PC-3 (cell line): ENCODE measurements at regions not wholly inside any gene's neighbourhood (a gene's known extent, or its start where the extent isn't known, plus 50 kb on each side); places are given as distances from the start of the nearest gene placed in this dataset.

Experiments
- ATAC-seq: fragments of 200-7000 bp; cut with Tn5 transposase; 2 replicates; pipeline ENCODE4 v1.9.1; 2020; ENCODE audit warnings: mild to moderate bottlenecking, moderate library complexity
- BruUV-seq: library from RNA; stranded (reverse); fragments of 400-500 nt; replicated peaks from 2 replicates; lab custom pipeline; 2021; lab: Mats Ljungman, UMichigan
- CTCF ChIA-PET: fragments of 300-600 bp; sonication (Branson Sonifier 250); formaldehyde crosslinking; loops from one replicate; lab custom pipeline; 2022; ENCODE audit warnings: antibody characterized with exemption; lab: Charles Lee
- POLR2A ChIA-PET: fragments of 300-600 bp; sonication (Branson Sonifier 250); formaldehyde crosslinking; loops from one replicate; lab custom pipeline; 2022; ENCODE audit warnings: antibody characterized with exemption; ENCODE audit not compliant: unreplicated experiment; lab: Charles Lee
- DNase-seq: peaks from one replicate; pipeline ENCODE4 v3.0.0-alpha.2; 2015
- H2AFZ ChIP-seq: fragments of 300-600 bp; sonication (generic); 2 replicates; pipeline ENCODE4 v1.6.0; 2016; ENCODE audit warnings: antibody characterized with exemption, low read length
- H3F3A ChIP-seq: fragments of 300-600 bp; sonication (generic); one replicate; pipeline ENCODE4 v1.6.0; 2017; ENCODE audit warnings: antibody characterized with exemption, low read length, control low read depth, mild to moderate bottlenecking; ENCODE audit not compliant: unreplicated experiment
- H3K27ac ChIP-seq: fragments of 300-600 bp; sonication (generic); 2 replicates; pipeline ENCODE4 v1.5.1; 2016; ENCODE audit warnings: mild to moderate bottlenecking, low read length
- H3K27me3 ChIP-seq: fragments of 300-600 bp; sonication (generic); 2 replicates; pipeline ENCODE4 v1.6.1; 2016; ENCODE audit warnings: low read length, mixed read lengths
- H3K36me3 ChIP-seq: fragments of 300-600 bp; sonication (generic); 2 replicates; pipeline ENCODE4 v1.6.1; 2016; ENCODE audit warnings: low read depth, mixed run types, low read length, mixed read lengths
- H3K4me1 ChIP-seq: fragments of 300-600 bp; sonication (generic); 2 replicates; pipeline ENCODE4 v1.5.1; 2016; ENCODE audit warnings: low read length; ENCODE audit not compliant: insufficient read depth
- H3K4me2 ChIP-seq: fragments of 300-600 bp; sonication (generic); 2 replicates; pipeline ENCODE4 v1.6.0; 2016; ENCODE audit warnings: low read length
- H3K4me3 ChIP-seq: fragments of 300-600 bp; sonication (generic); 2 replicates; pipeline ENCODE4 v1.5.1; 2016; ENCODE audit warnings: mild to moderate bottlenecking, low read length, mixed read lengths
- H3K79me2 ChIP-seq: fragments of 300-600 bp; sonication (generic); 2 replicates; pipeline ENCODE4 v1.6.1; 2017; ENCODE audit warnings: low read length, mixed read lengths
- H3K9ac ChIP-seq: fragments of 300-600 bp; sonication (generic); 2 replicates; pipeline ENCODE4 v1.6.0; 2016; ENCODE audit warnings: mild to moderate bottlenecking, low read length
- H3K9me2 ChIP-seq: fragments of 300-600 bp; sonication (generic); replicated peaks from 2 replicates; pipeline ENCODE4 v1.6.1; 2016; ENCODE audit warnings: mixed run types, low read length, mixed read lengths
- H3K9me3 ChIP-seq: fragments of 300-600 bp; sonication (generic); 2 replicates; pipeline ENCODE4 v1.6.1; 2016; ENCODE audit warnings: low read length, mixed read lengths
- H4K20me1 ChIP-seq: fragments of 300-600 bp; sonication (generic); 2 replicates; pipeline ENCODE4 v1.6.1; 2016; ENCODE audit warnings: low read length, mixed read lengths
- EZH2 ChIP-seq: fragments of 300-600 bp; sonication (generic); IDR thresholded peaks from one replicate; pipeline ENCODE4 v1.6.1; 2017; ENCODE audit warnings: antibody characterized with exemption, mild to moderate bottlenecking, low read length; ENCODE audit not compliant: unreplicated experiment
- EZH2phosphoT487 ChIP-seq: fragments of 300-600 bp; sonication (generic); IDR thresholded peaks from 2 replicates; pipeline ENCODE4 v1.6.1; 2018; ENCODE audit warnings: mild to moderate bottlenecking, antibody characterized with exemption, low read length, borderline replicate concordance
- intact Hi-C: fragments of 100-400 bp; cut with micrococcal nuclease; formaldehyde crosslinking; loops from 2 replicates; pipeline ENCODE4 v1.9.0; 2023
- TF ChIP-seq, protein P1 (sequence below): fragments of 300-600 bp; sonication (generic); conservative IDR thresholded peaks from 2 replicates; pipeline ENCODE4 v1.5.1; 2017; ENCODE audit warnings: antibody characterized with exemption, low read depth, mild to moderate bottlenecking, low read length

- H3K9me2 ChIP-seq, result no peaks in the 10 kb centered on the region
- CTCF ChIA-PET, result interaction anchor here (0.7 kb wide), 1 partner anchor 1361 kb away, joined by 15 read pairs; no protein-coding TSS in a partner anchor
- no peak overlapping the region for H3K4me3 ChIP-seq
- no peaks in the 10 kb centered on the region for H3K4me1 ChIP-seq
- H3K4me2 ChIP-seq, result no peak overlapping the region
- H2AFZ ChIP-seq, result no peak overlapping the region
- H3F3A ChIP-seq, result no peaks in the 10 kb centered on the region
- intact Hi-C loops, result no loop called here
- H3K27me3 ChIP-seq, result no peaks in the 10 kb centered on the region
- TF ChIP-seq, protein P1, sequence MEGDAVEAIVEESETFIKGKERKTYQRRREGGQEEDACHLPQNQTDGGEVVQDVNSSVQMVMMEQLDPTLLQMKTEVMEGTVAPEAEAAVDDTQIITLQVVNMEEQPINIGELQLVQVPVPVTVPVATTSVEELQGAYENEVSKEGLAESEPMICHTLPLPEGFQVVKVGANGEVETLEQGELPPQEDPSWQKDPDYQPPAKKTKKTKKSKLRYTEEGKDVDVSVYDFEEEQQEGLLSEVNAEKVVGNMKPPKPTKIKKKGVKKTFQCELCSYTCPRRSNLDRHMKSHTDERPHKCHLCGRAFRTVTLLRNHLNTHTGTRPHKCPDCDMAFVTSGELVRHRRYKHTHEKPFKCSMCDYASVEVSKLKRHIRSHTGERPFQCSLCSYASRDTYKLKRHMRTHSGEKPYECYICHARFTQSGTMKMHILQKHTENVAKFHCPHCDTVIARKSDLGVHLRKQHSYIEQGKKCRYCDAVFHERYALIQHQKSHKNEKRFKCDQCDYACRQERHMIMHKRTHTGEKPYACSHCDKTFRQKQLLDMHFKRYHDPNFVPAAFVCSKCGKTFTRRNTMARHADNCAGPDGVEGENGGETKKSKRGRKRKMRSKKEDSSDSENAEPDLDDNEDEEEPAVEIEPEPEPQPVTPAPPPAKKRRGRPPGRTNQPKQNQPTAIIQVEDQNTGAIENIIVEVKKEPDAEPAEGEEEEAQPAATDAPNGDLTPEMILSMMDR, result no peak
- TF ChIP-seq EZH2phosphoT487 (no peak), EZH2 (no peak)
- no peaks in the 10 kb centered on the region for H3K36me3 ChIP-seq
- ATAC-seq (no peak), DNase-seq (no peak)
- H3K27ac ChIP-seq, result no peak overlapping the region
- H4K20me1 ChIP-seq, result no peaks in the 10 kb centered on the region
- no peaks in the 10 kb centered on the region for H3K79me2 ChIP-seq
- no peak overlapping the region for H3K9ac ChIP-seq
- no peaks in the 10 kb centered on the region for H3K9me3 ChIP-seq
- POLR2A ChIA-PET, result no interaction called here
- BruUV-seq, result no TSS peak
Measured at GRCh38 chr19:29323021-29323430, 110.1 kb upstream of the UQCRFS1 start.

GRCh38 chr19:29323440-29324290, 110.7 kb upstream of the UQCRFS1 start:
- no peaks in the 10 kb centered on the region for H3K9me2 ChIP-seq
- H3K4me1 ChIP-seq, result no peaks in the 10 kb centered on the region
- ChIA-PET POLR2A (no interaction called here), CTCF (no interaction called here)
- no peak overlapping the region for H3K4me2 ChIP-seq
- H3K27me3 ChIP-seq, result no peaks in the 10 kb centered on the region
- no peaks in the 10 kb centered on the region for H3K36me3 ChIP-seq
- no TSS peak for BruUV-seq
- no peak overlapping the region for H3K4me3 ChIP-seq
- H3K9ac ChIP-seq, result no peak overlapping the region
- intact Hi-C loops, result no loop called here
- ATAC-seq, result no peak
- H3K27ac ChIP-seq, result no peak overlapping the region
- no peak for TF ChIP-seq EZH2phosphoT487
- TF ChIP-seq, protein P1, result no peak
- no peak for TF ChIP-seq EZH2
- H3F3A ChIP-seq, result no peaks in the 10 kb centered on the region
- no peaks in the 10 kb centered on the region for H3K79me2 ChIP-seq
- H2AFZ ChIP-seq, result no peak overlapping the region
- no peaks in the 10 kb centered on the region for H3K9me3 ChIP-seq
- H4K20me1 ChIP-seq, result no peaks in the 10 kb centered on the region
- DNase-seq, result no peak

DNA sequence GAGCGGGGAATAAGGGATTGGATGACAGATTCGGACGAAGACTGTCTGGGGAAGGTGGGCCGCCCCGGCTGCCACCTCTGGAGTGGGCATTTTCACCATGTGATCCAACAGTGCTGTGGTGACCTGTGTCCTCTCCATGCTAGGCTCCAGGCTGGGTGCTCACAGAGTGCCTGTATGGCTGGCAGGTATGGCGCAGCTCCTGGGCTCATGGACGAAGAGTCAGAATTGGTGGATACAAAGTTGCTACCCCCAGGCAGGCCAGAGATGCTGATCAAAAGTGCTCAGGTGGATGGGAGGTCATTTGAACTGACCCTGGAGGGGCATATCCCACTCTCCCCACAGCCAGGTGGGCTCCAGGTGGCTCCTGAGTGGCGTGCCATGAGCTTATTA, 111.3 kb upstream of the UQCRFS1 start:
- no peak for DNase-seq
- H3K9me2 ChIP-seq, result no peaks in the 10 kb centered on the region
- H3K9me3 ChIP-seq, result no peaks in the 10 kb centered on the region
- no peak overlapping the region for H3K4me2 ChIP-seq
- no peak overlapping the region for H2AFZ ChIP-seq
- H3K4me3 ChIP-seq, result no peak overlapping the region
- no peaks in the 10 kb centered on the region for H3K4me1 ChIP-seq
- H3F3A ChIP-seq, result no peaks in the 10 kb centered on the region
- no peak for ATAC-seq
- H3K9ac ChIP-seq, result no peak overlapping the region
- POLR2A ChIA-PET, result no interaction called here
- TF ChIP-seq EZH2phosphoT487 (no peak), EZH2 (no peak)
- TF ChIP-seq, protein P1, result no peak
- no peaks in the 10 kb centered on the region for H4K20me1 ChIP-seq
- H3K27me3 ChIP-seq, result no peaks in the 10 kb centered on the region
- BruUV-seq, result no TSS peak
- CTCF ChIA-PET, result no interaction called here
- no peaks in the 10 kb centered on the region for H3K36me3 ChIP-seq
- no peaks in the 10 kb centered on the region for H3K79me2 ChIP-seq
- intact Hi-C loops, result no loop called here
- H3K27ac ChIP-seq, result no peak overlapping the region
